ENCODE measurements at regions not wholly inside any gene's neighbourhood (a gene's known extent, or its start where the extent isn't known, plus 50 kb on each side); places are given as distances from the start of the nearest gene placed in this dataset.

DNA sequence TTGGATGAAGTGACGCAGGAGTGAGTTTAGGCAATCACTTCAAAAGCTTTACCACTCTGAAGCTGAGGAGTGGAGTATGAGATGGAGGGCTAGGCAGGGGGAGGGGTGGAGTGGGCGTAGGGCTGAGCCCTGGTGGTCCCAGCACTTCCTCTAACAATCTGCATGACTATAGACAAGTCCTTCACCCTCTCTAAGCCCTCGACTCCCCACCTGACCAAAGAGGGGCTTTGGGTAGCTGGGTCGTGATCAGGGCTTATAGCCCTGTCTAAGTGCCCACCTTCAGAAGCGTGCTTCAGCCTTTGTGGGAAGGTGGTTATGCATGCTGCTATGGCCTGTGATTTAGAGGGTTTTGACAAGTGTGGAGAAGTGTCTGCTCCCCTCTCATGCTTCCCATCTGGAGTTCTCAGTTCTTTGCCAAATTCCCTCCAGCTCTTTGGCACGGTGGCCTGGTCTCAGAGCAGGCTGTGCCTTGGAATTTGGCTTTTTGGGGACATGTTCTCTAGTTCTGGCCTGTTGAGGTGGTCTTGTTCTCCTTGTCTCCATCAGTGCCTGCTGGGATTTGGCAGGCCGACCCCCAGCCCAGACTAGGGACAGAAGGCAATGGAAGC lies 53.0 kb downstream of the ACTBL2 start:
- no peak for DNase-seq

- peak; percentile 54 for DNase-seq
Observed at GRCh38 chr5:57429021-57429420, 53.6 kb downstream of the ACTBL2 start.

GRCh38 chr5:57422993-57423392 lies 59.6 kb downstream of the ACTBL2 start:
- no peak for DNase-seq

DNA sequence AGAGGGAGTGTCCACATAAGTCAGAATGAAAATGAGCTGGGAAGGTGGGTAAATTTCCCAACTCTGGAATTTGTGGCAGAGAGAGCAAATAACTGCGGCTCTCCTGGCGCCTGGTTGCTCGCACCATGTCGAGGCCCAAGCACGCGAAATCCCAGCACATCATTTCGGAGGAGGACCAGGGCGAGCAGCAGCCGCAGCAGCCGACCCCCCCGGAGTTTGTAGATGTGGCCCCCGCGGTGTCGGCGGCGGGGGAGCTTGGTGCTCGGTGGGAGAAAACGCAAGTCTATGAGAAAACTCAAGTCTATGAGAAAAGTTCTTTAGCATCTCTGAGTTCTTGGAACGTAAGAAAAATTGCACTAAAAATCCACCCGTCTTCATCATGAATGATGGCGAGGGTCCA lies 60.3 kb downstream of the ACTBL2 start:
- no peak for DNase-seq

GRCh38 chr5:57420801-57421200 lies 61.8 kb downstream of the ACTBL2 start:
- DNase-seq = no peak

DNA sequence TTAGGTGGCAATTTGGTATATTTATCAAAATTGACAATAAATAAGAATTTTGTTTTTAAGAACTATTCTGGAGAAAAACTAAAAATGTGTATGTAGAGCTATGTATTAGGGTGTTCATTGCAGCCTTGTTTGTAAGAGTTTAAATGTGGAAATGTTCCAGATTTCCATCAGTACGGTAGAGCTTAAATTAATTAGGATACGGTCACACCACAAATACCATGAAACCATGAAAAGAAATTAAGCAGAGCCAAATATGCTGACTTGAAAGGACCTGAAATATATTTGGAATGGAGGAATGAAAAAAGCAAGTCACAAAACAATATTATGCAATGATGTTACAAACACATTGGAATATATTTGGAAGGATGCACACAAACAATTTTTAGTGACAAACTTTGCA lies 64.6 kb downstream of the ACTBL2 start:
- DNase-seq = no peak

DNA sequence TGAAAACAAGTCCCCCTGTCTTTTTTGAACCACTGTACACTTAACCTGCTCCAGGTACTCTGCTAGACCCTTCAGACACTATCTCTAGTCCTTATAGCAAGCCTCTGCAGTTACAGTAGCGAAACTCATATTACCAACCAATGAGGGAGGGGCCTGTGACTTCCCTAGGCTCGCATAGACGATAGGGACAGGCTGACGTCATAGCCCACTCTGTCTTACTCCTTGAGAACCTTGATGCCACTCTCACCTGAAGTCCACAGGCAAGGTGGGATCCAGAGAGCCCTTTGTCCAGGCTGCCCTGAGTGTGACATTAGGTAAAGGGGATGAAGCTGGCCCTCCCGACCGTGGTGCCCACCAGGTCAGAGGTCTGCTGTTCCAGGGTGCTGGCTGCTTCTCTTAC lies 65.3 kb downstream of the ACTBL2 start:
- DNase-seq = no peak

- peak; percentile 28 for DNase-seq
Observed at GRCh38 chr5:57416278-57416994, 66.2 kb downstream of the ACTBL2 start.

- DNase-seq = no peak
Observed at GRCh38 chr5:57414857-57415256, 67.8 kb downstream of the ACTBL2 start.

GRCh38 chr5:57414191-57414590 lies 68.4 kb downstream of the ACTBL2 start:
- no peak for DNase-seq

DNA sequence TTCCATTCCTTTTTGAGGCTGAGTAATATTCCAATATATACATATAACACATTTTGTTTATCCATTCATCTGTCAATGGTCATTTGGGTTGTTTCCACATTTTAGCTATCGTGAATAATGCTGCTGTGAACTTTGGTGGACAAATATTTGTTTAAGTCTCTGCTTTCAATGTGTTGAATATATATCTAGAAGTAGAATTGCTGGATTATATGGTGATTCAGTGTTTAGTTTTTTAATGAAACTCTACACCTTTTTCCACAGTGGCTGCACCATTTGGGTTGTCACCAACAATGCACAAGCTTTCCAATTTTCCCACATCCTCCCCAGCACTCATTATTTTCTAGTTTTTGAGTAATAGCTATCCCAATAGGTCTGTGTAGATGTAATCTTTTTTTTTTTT lies 69.5 kb downstream of the ACTBL2 start:
- DNase-seq = no peak

DNA sequence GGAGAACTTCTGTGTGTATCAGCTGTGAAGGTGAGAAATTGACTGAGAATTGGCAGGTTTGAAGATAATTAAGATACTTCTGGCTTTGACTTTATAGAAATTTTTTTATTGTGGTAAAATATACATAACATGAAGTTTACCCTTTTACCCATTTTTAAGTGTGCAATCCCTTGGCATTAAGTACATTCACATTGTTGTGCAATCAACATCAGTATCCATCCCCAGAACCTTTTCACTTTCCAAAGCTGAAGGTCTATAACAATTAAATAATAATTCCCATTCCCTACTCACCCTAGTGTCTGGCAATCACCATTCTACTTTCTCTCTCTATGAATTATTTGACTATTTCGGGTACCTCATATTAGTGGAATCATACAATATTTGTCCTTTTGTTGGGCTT lies 69.9 kb downstream of the ACTBL2 start:
- no peak for DNase-seq

GRCh38 chr5:57411982-57412381 lies 70.6 kb downstream of the ACTBL2 start:
- DNase-seq = no peak

GRCh38 chr5:57410374-57411320 lies 72.0 kb downstream of the ACTBL2 start:
- no peak for DNase-seq

- DNase-seq = no peak
Observed at GRCh38 chr5:57408714-57409113, 73.9 kb downstream of the ACTBL2 start.

GRCh38 chr5:57408285-57408684 lies 74.3 kb downstream of the ACTBL2 start:
- no peak for DNase-seq

- no peak for DNase-seq
Observed at GRCh38 chr5:57407391-57407790, 75.2 kb downstream of the ACTBL2 start.

DNA sequence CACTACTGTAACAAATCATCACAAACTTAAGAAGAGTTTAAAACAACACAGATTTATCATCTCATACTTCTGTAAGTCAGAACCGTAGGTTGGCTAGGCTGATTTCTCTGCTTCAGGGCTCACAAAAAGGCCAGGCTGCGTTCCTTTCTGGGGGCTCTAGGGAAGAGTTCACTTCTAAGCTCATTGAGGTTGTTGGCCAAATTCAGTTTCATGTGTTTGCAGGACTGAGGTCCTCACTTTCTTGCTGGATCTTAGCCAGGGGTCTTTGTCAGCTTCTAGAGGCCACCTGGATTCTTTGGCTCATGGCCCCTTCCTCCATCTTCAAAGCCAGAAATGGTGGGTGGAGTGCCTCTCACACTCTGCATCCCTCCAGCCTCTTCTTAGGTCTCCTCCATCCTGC lies 76.0 kb downstream of the ACTBL2 start:
- DNase-seq = no peak

DNA sequence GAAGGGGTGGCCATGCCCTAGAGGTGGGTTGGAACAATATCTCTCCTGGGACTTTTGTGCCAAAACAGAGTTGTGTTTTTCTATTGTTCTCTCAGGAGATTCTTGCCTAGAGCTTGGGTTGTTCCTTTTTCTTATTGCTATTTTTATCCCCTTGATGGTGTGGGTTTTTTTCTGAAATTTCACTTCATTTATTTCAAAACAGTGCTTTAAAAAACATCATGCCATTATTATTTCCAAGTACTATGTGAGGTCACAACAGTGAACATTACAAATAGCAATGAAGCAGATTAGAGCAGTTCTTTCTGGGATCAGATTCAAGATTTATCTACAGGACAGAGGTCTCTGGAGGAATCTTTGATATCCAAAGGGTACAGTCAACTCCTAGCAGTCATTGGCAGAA lies 76.6 kb downstream of the ACTBL2 start:
- DNase-seq = no peak

DNA sequence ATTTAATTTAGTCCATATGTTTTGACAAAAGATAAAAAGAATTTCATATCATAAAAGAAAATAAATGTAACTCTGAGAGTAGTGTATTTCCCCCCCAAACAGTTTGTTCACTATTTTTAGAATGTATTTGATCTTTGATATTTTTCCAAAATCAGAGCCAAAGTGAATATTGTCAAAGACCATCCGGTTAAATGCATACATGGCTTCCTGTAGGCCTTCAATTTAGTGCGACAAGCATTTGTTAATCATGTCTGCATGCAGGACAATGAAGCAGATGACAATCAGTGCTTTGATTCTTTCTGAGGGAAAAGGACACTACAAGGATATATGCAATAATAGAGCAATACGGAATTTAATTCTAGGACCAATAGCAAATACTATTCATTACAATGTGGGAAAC lies 79.8 kb downstream of the ACTBL2 start:
- DNase-seq = no peak

DNA sequence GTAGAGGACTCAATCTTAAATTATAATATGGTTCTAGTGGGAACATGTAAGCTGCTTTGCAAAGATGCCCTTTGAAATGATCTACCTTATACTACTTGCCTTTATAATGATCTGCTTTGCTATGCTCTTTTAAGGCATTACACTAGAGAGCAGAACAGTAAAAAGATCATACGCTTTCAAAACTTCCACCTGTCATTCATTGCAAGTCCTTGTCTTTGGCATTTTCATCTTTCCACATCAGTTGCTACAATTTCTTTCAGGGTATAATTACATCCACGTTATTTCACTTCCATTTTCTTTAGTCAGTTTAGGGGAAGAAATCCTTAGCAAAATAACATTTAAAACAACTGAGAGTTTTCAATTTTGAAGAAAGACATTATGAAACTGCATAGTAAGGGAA lies 80.3 kb downstream of the ACTBL2 start:
- DNase-seq = no peak

- no peak for DNase-seq
Observed at GRCh38 chr5:57398413-57399093, 84.1 kb downstream of the ACTBL2 start.

- no peak for DNase-seq
Observed at GRCh38 chr5:57396701-57397100, 85.9 kb downstream of the ACTBL2 start.

Measured in NCI-H82 (cell line).